Epidermal melanocyte (primary cell): ENCODE measurements at regions not wholly inside any gene's neighbourhood (a gene's known extent, or its start where the extent isn't known, plus 50 kb on each side); places are given as distances from the start of the nearest gene placed in this dataset.

Experiments
- DNase-seq: peaks from one replicate; pipeline ENCODE4 v3.0.0; 2011; ENCODE audit warnings: low spot score; ENCODE audit not compliant: insufficient read length

DNA sequence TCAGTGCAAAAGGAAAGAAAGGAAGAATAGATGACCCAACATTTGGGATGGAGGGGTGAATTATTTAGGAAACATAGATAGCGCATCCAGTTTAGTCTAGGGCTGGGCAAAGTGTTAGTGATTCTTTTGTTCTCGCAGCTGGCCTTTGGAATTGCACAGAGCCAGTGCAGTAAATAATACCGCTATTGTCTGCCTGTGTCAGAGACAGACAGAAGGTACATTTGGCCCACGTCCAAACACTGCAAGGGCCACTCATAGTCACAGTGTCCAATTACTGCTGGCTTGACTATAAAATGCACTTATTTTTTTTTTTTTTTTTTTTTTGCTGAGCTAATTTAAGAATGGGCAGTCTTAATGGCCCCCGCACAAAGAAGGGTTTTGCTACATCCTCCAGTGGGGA lies 638.6 kb downstream of the BCL11B start:
- no peak for DNase-seq

DNA sequence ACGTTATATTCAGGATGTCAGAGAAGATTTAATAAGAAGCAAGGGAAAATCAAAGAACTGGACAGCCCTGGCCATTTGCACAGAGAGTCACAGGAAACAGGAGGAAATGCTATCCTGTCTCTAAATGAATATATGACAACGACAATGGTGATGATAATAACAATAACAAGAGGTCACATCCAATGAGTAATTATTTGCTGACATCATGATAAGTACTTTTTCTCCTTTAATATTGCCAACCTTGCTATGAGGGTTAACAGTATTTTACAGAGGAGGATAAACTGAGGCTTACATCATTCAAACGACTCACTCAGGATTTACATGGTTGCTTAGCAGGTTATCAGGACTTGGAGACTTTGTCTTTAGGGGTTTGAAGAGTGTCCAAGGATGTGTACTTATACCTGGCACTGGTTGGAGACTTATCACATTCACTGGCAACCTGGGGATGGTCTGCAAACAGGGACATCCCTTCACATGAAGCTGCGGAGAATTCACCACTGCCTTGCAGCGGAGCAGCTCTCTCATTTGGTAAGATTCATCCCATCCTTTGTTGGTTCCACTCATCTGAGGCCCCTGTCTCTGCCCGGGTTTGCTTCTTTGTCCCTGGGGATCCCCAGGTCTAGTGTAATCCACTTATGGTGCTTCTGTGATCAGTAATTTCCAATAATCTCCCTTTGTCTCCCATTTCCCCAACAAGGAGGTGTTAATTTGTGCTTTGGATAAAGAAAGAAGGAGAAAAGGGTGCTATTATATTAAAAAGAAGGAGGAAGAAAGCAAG lies 637.8 kb downstream of the BCL11B start:
- DNase-seq: no peak

DNA sequence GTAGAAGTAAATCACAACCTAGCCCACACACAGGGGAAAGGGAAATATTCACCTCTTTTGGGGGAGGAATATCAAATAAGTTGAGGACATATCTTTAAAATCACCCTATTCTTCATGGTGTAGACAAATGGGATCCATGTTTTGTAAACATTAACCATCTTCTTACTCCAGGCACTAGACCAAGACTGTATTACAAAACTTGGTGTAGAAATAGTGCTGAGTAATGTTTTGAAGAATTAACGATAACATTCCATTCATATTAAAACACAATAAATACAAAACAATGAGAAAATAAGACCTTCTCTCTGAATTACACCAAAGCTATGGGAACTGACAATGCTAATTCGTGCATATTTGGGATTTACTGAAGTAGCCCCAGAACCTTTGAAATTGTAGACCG lies 633.6 kb downstream of the BCL11B start:
- DNase-seq: no peak

DNA sequence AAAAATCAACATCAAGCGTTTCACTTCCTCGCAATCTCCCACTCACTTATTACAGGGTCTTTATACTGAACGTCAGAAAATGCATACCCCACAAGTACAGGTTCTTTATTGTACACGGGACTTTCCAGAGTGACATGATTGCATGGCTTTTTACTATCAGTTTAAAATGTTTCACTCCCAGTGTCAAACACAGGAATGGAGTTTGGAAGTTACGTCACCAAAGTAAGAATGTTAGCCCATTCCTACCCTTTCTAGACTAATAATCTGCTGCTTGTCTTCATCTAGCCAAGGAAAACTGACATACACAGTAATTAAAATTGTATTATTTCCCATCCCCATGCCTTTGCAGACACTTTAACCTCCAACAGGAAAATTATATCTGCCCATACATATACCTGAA lies 624.2 kb downstream of the BCL11B start:
- DNase-seq: no peak

DNA sequence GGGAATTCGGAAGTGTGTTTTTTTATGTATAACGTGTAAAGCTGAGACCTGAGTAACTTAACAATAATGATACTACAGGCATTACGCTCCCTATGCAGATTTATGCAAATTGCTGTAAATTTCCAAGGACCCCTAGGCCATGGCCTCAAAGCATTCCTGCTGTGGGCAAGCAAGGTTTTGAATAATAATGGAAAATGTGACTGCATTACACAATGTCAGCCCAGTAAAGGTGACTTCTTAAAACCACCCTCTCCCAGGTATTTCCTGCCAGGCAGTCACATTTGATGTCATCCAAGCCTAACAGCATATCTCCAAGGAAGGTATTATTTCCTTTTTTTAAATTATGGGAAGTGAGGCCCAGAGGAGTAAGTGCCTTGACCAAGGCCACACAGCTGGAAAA lies 621.0 kb downstream of the BCL11B start:
- DNase-seq: no peak

DNA sequence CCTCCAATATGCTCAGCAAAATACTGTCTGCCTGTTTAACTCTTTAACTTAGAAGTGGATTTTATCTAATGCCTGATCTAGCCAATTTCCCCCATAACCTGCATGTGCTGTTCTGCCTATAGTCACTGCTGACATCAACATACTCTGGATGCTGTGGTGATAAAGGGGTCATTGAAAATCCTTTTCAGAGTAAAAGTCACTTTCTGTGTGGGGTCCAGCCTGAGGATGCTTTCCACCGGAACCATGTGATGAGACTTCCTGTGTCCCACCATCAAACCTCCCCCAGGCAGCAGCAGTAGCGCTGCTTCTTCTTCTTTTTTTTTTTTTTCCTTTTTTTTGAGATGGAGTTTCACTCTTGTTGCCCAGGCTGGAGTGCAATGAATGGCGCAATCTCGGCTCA lies 607.0 kb downstream of the BCL11B start:
- no peak for DNase-seq

DNA sequence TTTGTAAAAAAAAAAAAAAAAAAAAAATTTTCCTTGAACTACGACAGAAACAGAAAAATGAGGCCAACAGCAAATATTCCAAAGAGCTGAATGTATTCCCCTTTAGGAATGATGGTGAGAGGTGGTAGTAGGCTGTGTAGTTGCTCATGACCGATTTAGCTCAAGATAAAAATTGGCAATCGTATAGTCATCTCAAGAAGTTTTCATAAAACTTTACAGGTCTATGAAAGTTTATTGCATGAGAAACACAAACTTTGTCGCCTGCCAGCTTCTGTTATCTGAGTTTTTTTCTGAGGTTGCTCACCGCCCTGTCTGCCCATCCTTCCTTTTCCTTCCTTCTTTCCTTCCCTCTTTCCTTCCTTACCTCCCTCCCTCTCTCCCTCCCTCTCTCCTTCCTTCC lies 605.5 kb downstream of the BCL11B start:
- DNase-seq: no peak

DNA sequence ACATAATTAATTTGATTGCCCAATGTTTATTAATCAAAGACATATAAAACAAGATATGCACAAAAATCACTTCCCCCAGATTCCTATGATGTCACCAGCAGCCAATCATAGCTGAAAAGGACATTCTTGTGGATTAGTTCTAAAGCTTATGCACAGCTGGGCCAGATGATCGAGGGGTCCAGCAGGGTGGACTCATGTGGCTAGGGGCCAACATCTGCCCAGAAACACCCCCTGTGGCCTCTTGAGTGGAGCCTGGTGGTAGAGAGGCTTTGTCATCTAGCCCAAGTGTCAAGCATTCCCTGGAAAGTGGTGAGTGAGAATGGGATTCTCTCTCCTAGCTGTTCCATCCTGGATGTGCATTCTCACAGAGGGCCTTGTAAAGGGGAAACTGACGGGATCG lies 590.0 kb downstream of the BCL11B start:
- DNase-seq: no peak

DNA sequence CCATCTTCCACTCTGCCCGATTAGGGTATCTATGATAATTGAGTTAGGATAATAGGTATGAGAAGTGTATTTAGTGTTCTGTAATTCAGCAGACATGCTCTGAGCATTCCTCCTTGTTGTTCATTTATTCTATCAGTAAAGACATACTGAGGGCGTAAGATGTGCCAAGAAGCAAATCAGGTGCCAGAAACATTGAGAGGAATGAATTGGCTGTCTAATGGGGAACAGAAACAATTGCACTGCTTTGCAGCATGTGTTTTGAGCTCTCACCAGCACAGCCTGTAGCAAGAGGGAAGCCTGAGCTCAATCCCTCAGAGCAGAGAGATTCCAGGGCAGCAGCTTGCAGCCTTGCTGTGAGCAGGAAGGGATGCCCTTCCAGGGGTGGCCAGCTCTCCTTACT lies 589.3 kb downstream of the BCL11B start:
- no peak for DNase-seq

DNA sequence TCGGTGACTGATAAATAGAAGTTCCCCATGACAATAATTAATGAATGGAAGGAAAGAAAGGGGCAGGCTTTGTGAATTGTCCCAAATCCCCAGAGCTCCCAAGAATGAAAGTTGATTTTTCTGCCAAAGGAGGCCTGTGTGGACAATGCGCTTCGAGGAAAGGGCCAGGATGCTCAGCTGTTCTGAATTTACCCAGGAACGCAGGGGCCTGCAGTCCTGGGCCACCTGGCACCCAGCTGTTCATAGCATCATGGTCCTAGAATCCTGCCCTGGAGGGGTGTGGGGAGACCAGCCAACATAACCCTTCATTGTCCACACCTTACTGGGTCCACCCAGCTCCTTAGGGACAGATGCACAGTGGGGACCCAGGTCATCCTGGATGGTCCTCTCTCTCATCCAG lies 587.5 kb downstream of the BCL11B start:
- no peak for DNase-seq

DNA sequence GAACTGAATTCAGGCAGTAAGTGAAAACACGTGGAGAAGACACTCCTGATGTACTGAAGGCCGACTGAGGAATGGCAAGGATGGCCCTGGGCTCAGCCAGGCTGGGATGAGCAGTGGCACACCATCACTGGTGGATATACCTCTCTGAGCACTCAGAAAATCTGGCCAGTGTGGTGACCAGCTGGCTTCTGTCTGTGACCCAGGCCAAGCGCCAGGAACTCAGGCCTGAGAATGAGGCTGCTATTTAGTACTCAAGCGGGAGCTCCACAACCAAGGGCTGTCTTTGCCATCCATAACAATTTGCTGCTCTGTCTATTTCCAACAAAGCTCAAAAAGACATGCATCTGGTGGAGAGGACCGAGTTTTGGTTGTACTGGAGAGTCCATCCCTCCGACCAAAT lies 586.3 kb downstream of the BCL11B start:
- no peak for DNase-seq

DNA sequence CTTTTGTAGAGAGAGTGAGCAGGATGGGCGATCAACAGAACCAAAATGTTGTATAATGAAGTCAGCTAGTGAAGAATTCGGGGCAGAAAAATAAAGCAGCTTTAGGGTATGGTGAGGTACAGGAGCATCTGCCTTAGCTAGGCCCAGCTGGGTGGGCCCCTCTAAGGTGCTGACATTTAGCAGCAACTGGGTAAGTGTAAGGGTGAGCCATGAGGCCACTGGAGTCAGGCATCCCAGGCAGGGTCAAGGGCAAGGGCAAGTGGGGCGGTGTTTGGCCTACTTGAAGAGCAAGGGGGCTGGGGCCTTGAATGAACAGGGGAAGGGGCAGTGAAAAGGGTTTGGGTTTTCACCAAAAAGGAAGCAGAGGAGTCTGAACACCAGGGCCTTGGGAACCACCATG lies 583.6 kb downstream of the BCL11B start:
- DNase-seq: no peak

DNA sequence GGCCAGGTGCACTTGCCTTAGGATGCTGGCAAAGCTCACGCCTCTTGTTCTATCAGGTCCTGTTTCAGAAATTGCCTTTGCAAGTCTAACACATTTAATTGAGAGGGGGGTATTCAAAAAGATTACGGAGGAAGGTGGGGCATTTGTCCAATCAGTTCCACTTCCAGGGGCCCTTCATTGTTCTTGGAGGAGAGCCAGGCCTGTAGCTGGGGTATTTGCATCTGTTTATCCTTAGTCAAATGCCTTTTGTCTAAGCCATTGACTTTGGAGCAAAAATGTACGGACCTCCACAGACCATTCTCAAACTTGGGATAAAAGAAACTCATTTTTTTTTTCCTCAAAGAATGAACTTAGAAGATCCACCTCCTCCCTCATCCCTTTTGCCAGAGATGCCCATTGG lies 582.0 kb downstream of the BCL11B start:
- DNase-seq: no peak

DNA sequence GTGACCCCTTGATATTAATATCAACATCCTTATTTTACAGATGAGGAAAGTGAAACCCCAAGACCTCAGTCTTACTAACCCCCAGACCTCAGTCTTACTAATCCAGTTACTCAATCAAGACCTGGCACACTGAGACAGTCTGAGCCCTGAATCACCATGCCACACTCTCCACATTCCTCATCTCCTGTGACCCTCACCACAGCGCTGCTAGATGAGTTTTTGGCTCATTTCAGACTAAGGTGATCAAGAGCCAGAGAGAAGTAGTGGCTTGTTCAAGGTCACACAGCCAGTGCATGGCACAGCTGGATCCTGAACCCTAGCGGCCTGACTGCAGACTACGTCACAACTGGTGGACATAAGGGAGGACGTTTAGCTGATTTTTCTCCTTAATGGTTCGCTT lies 579.2 kb downstream of the BCL11B start:
- no peak for DNase-seq

DNA sequence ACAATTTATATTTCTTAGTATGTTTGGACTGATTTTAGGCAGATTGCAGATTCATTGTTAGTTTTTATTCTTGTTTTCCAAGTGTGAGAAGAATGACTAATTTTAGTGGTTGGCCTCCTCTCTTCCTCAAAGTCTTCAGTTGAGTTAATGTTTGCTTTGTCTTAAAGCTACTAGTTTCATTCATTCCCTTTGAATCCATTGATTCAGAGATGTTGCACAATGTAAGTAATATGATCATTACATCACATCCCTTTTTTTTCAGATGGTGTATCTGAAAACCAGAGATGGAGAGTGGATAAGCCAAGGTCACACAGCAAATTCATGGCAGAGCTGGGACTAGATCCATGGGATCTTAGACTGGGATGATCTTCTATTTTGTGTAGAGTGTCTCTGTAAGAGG lies 577.5 kb downstream of the BCL11B start:
- DNase-seq: no peak

DNA sequence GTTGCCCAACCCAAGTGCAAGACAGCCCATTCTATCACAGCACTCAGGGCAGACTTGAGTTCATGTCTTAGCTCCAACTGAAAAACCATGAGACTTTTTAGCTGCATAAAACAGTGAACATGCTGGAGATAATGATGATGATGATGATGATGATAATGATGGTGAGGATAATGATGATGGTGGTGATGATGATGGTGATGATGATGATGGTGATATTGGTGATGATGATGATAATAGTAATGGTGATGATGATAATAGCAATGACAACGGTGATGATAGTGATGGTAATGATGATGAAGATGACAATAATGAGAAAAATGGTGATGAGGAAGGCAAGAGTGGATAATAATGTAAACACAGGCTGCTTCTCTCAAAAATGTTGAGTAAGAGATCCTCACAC lies 576.2 kb downstream of the BCL11B start:
- no peak for DNase-seq

DNA sequence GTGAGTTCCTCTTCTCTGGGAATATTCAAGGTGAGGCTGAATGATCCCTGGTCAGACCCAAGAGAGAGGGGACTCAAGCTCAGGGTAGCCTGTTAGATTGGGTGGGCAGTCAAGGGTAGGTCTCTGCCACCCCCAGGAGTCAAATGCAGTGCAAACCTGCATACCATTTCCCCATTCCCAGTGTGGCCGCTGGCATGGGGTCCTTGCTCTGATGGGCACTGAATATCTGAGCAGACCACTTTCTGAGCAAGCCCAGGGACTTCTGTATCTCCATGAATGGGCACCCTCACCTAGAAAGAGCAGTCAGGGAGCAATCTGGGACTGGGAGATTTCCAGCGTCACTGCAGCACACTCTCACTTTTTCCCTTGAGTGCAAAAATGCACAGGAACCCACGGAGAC lies 573.7 kb downstream of the BCL11B start:
- DNase-seq: no peak

DNA sequence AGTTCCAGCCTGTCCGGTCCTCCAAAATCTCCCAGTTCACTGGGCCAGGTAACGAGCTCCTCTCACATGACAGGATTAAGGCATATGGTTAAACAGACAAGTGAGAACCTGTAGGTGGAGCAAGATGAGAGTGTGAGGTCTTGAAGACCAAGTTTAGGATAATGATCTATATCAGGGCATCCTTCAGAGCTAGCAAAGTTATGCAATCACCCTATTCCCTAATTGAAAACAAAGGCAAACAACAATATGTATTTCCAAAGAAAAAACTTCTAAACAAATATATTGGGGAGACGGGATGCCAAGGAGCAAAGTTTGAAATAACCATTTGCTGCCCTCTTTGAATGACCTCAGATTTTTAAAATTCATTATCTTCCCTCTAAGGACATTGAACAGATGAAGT lies 571.2 kb downstream of the BCL11B start:
- no peak for DNase-seq

DNA sequence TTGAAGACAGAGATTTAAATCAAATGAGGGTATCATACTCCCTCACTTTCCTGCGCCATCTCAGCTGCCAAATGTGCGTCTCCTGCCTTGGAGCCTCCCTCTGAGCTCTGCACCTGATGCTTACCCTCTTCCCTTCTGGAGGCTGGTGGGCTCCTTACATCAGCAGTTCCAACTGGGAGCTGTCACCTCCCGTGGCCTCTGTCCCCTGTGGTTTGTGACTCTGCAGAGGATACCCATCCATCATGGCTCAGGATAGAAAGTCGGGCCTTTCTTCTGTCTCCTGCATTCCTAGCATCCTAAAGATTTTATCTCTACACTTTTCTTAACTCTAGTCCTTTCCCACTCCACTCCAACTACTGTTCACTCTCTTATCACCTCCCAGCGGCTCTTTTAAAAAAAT lies 570.6 kb downstream of the BCL11B start:
- no peak for DNase-seq

DNA sequence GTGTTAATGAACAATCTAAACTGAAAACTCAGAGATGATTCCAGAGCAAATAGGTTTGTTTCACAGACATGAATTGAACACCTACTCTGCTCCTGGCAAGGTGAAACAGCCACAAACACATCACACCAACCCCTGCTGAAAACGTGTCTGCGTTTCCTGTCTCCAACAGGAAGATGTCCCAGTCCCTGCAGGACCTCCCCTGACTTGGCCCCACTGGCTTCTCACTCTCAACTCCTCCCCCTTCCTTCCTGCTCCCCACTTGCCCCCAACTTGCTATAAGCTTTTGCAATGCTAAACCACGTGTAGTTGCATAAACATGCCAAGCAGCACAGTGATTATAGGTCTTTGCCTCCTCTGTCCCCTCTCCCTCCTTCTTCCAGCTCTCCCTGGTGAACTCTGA lies 567.6 kb downstream of the BCL11B start:
- no peak for DNase-seq

DNA sequence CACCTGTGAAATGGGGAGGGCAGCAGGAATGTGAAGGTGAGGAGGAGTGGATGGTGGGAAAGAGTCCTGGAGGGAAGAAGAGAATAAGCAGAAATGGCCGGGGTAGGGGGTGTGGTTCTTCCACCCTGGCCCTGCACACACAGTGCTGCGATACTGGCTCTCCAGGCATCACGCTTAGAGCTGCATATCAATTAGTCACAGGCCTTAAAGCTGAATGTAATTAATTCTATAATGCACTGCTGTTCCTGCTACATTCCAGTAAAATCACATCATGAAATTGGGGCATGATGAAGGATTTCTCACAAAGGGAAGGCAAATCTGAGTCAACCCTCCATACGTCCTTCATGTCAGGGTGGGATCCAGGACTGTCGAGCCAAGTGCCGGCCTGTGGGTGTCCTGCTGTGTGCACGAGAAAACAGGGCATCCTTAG lies 566.1 kb downstream of the BCL11B start:
- no peak for DNase-seq

DNA sequence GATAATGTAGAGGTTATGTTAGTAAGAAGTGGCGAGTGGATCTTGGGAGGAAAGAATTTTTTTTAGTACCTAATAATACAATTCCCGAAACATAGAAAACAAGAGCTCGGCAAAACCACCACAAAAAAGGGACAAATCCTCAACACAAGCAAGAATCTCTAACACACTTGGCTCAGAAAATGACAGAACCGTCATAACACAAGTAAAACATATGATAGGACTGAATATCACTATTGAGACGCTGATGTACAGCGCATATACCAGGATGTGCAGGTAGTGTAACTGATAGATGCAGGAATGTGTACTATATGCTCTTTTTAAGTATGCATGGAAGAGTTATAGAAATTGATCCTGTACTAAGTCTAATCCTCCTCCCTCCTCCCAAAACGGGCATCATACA lies 564.5 kb downstream of the BCL11B start:
- no peak for DNase-seq

DNA sequence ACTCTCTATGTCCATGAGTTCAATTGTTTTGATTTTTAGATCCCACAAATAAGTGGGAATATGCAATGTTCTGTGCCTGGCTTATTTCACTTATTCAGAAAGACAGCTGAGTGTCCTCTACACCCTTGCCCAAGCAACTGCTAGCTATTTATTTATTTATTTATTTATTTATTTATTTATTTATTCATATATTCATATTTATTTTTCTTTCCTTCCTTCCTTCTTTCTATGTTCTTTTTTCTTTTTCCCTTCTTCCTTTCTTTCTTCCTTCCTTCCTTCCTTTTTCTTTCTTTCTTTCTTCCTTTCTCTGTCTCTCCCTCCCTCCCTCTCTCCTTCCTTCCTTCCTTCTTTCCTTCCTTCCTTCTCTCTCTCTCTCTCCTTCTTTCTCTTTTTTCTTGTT lies 563.4 kb downstream of the BCL11B start:
- DNase-seq: no peak

DNA sequence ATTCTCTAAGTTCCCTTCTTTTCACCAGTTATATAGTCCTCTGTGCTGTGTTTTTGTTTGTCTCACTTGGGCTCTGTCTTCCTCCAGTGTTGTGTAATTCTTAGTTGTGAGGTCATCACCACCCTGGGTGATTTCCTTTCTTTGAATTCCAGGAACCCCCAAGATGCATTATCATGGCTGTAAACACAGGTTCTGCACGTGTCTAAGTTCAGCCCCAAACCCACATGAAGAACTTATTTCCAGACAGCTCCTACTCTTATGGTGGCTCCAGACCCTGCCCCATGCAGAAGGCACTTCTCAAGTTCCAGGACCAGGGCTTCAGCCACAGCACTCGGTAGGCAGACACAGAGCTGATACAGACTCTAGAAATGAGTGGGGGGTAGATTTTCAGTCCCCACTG lies 560.5 kb downstream of the BCL11B start:
- DNase-seq: no peak
